SJSA1 (cell line): ENCODE measurements at regions not wholly inside any gene's neighbourhood (a gene's known extent, or its start where the extent isn't known, plus 50 kb on each side); places are given as distances from the start of the nearest gene placed in this dataset.
A peak's percentile ranks its signal among the peaks of the same experiment; 100 is the strongest.
"Not testable (repeated sequence)": the region's sequence is repeated elsewhere in the genome, so short reads cannot be mapped to it uniquely, and the experiment has no call there.

Experiments
- DNase-seq, 2 experiments: peaks; one replicate each; pipeline ENCODE4 v3.0.0-alpha.2; 2015 to 2020; ENCODE audit warnings: low spot score in 2 of 2, low read depth in 1 of 2
- H3K27ac ChIP-seq: fragments of 250-450 bp; sonication (Bioruptor Pico); 2 replicates; pipeline ENCODE4 v1.5.1; 2020; ENCODE audit warnings: mild to moderate bottlenecking, moderate library complexity
- H3K27me3 ChIP-seq: fragments of 250-450 bp; sonication (Bioruptor Pico); replicated peaks from 2 replicates; pipeline ENCODE4 v1.5.1; 2020; ENCODE audit warnings: mild to moderate bottlenecking, moderate library complexity
- H3K36me3 ChIP-seq: fragments of 250-450 bp; sonication (Bioruptor Pico); 2 replicates; pipeline ENCODE4 v1.5.1; 2020; ENCODE audit warnings: mild to moderate bottlenecking
- H3K4me1 ChIP-seq: fragments of 250-450 bp; sonication (Bioruptor Pico); replicated peaks from 2 replicates; pipeline ENCODE4 v1.6.1; 2021; ENCODE audit warnings: mild to moderate bottlenecking
- H3K4me3 ChIP-seq: fragments of 250-450 bp; sonication (Bioruptor Pico); 2 replicates; pipeline ENCODE4 v1.5.1; 2020; ENCODE audit warnings: mild to moderate bottlenecking
- H3K9me3 ChIP-seq: fragments of 250-450 bp; sonication (Bioruptor Pico); replicated peaks from 2 replicates; pipeline ENCODE4 v1.5.1; 2020; ENCODE audit warnings: mild to moderate bottlenecking

- H3K4me3 ChIP-seq, DNase-seq, H3K27me3 ChIP-seq, H3K9me3 ChIP-seq, H3K27ac ChIP-seq, H3K36me3 ChIP-seq, H3K4me1 ChIP-seq: not testable (repeated sequence)
These were observed 235.9 kb upstream of the GRIK2 start for GRCh38 chr6:101157638-101158037.

GRCh38 chr6:101163611-101164010 is 229.9 kb upstream of the GRIK2 start:
- no peaks in the 10 kb centered on the region for H3K36me3 ChIP-seq
- H3K27me3 ChIP-seq = no peaks in the 10 kb centered on the region
- no peak overlapping the region for H3K4me3 ChIP-seq
- DNase-seq = no peak
- no peaks in the 10 kb centered on the region for H3K4me1 ChIP-seq
- no peak overlapping the region for H3K27ac ChIP-seq
- H3K9me3 ChIP-seq = no peaks in the 10 kb centered on the region

GRCh38 chr6:101167638-101168037 is 225.9 kb upstream of the GRIK2 start:
- no peaks in the 10 kb centered on the region for H3K9me3 ChIP-seq
- H3K27me3 ChIP-seq = no peaks in the 10 kb centered on the region
- DNase-seq = no peak
- no peak overlapping the region for H3K4me3 ChIP-seq
- H3K4me1 ChIP-seq = no peaks in the 10 kb centered on the region
- H3K36me3 ChIP-seq = no peaks in the 10 kb centered on the region
- no peak overlapping the region for H3K27ac ChIP-seq

GRCh38 chr6:101171049-101171448 is 222.5 kb upstream of the GRIK2 start:
- H3K9me3 ChIP-seq, H3K27ac ChIP-seq, H3K27me3 ChIP-seq, H3K4me3 ChIP-seq, H3K36me3 ChIP-seq, DNase-seq, H3K4me1 ChIP-seq: not testable (repeated sequence)

GRCh38 chr6:101178748-101179147 is 214.8 kb upstream of the GRIK2 start:
- no peaks in the 10 kb centered on the region for H3K27me3 ChIP-seq
- no peak overlapping the region for H3K27ac ChIP-seq
- no peaks in the 10 kb centered on the region for H3K9me3 ChIP-seq
- H3K4me3 ChIP-seq = no peak overlapping the region
- no peaks in the 10 kb centered on the region for H3K36me3 ChIP-seq
- H3K4me1 ChIP-seq = no peaks in the 10 kb centered on the region
- no peak for DNase-seq

GRCh38 chr6:101181006-101181405 is 212.5 kb upstream of the GRIK2 start:
- no peak for DNase-seq
- Histone ChIP-seq H3K27me3 (no peaks in the 10 kb centered on the region), H3K36me3 (no peaks in the 10 kb centered on the region), H3K4me1 (no peaks in the 10 kb centered on the region), H3K27ac (no peak overlapping the region), H3K4me3 (no peak overlapping the region), H3K9me3 (no peaks in the 10 kb centered on the region)

GRCh38 chr6:101188285-101188798 is 205.2 kb upstream of the GRIK2 start:
- H3K36me3 ChIP-seq, H3K4me1 ChIP-seq, H3K27ac ChIP-seq, H3K27me3 ChIP-seq, DNase-seq, H3K4me3 ChIP-seq, H3K9me3 ChIP-seq: not testable (repeated sequence)

GRCh38 chr6:101195588-101195987 is 197.9 kb upstream of the GRIK2 start:
- peak overlapping the region; percentile 73 for H3K27ac ChIP-seq

GRCh38 chr6:101199441-101199840 is 194.1 kb upstream of the GRIK2 start:
- Histone ChIP-seq H3K36me3 (no peaks in the 10 kb centered on the region), H3K4me1 (peaks cover 20% of the 10 kb centered on the region), H3K27me3 (no peaks in the 10 kb centered on the region), H3K9me3 (no peaks in the 10 kb centered on the region), H3K27ac (no peak overlapping the region), H3K4me3 (no peak overlapping the region)
- DNase-seq = no peak

More at GRCh38 chr6:101195588-101195987, 197.9 kb upstream of the GRIK2 start:
- DNase-seq = peak in 1 of 2 experiments; percentile 55
- H3K36me3 ChIP-seq = no peaks in the 10 kb centered on the region
- peaks cover 20% of the 10 kb centered on the region for H3K4me1 ChIP-seq
- no peaks in the 10 kb centered on the region for H3K27me3 ChIP-seq
- no peaks in the 10 kb centered on the region for H3K9me3 ChIP-seq
- no peak overlapping the region for H3K4me3 ChIP-seq

- no peaks in the 10 kb centered on the region for H3K27me3 ChIP-seq
These were observed 190.6 kb upstream of the GRIK2 start for GRCh38 chr6:101202867-101203374.

GRCh38 chr6:101203664-101204063 is 189.8 kb upstream of the GRIK2 start:
- H3K27me3 ChIP-seq = no peaks in the 10 kb centered on the region
- H3K4me1 ChIP-seq = no peaks in the 10 kb centered on the region
- no peaks in the 10 kb centered on the region for H3K9me3 ChIP-seq
- H3K4me3 ChIP-seq = no peak overlapping the region
- H3K36me3 ChIP-seq = no peaks in the 10 kb centered on the region
- H3K27ac ChIP-seq = no peak overlapping the region
- no peak for DNase-seq

More at GRCh38 chr6:101202867-101203374, 190.6 kb upstream of the GRIK2 start:
- Histone ChIP-seq H3K9me3 (no peaks in the 10 kb centered on the region), H3K27ac (no peak overlapping the region), H3K36me3 (no peaks in the 10 kb centered on the region), H3K4me1 (no peaks in the 10 kb centered on the region), H3K4me3 (no peak overlapping the region)
- no peak for DNase-seq

- Histone ChIP-seq H3K27ac (no peak overlapping the region), H3K9me3 (no peaks in the 10 kb centered on the region), H3K4me1 (no peaks in the 10 kb centered on the region), H3K4me3 (no peak overlapping the region), H3K27me3 (peaks cover 7% of the 10 kb centered on the region), H3K36me3 (no peaks in the 10 kb centered on the region)
- DNase-seq = no peak
These were observed 185.4 kb upstream of the GRIK2 start for GRCh38 chr6:101208152-101208551.

GRCh38 chr6:101212640-101213039 is 180.9 kb upstream of the GRIK2 start:
- DNase-seq = no peak
- Histone ChIP-seq H3K27me3 (peaks cover 7% of the 10 kb centered on the region), H3K36me3 (no peaks in the 10 kb centered on the region), H3K9me3 (no peaks in the 10 kb centered on the region), H3K4me1 (no peaks in the 10 kb centered on the region), H3K4me3 (no peak overlapping the region), H3K27ac (no peak overlapping the region)

GRCh38 chr6:101222007-101222406 is 171.5 kb upstream of the GRIK2 start:
- Histone ChIP-seq H3K4me1 (no peaks in the 10 kb centered on the region), H3K27ac (no peak overlapping the region), H3K9me3 (0 out of 2 replicates have a peak, but pooled peaks cover 3% of the 10 kb centered on the region), H3K36me3 (no peaks in the 10 kb centered on the region), H3K4me3 (no peak overlapping the region), H3K27me3 (no peaks in the 10 kb centered on the region; the same call in 1 of the 2 replicates)
- no peak for DNase-seq

- Histone ChIP-seq H3K27ac (no peak overlapping the region), H3K9me3 (0 out of 2 replicates have a peak, but pooled peaks cover 3% of the 10 kb centered on the region), H3K4me1 (no peaks in the 10 kb centered on the region), H3K27me3 (no peaks in the 10 kb centered on the region), H3K4me3 (no peak overlapping the region), H3K36me3 (no peaks in the 10 kb centered on the region)
- DNase-seq = no peak
These were observed 168.8 kb upstream of the GRIK2 start for GRCh38 chr6:101224751-101225150.
